Memory B cell (primary cell): ENCODE measurements at regions not wholly inside any gene's neighbourhood (a gene's known extent, or its start where the extent isn't known, plus 50 kb on each side); places are given as distances from the start of the nearest gene placed in this dataset.

Experiments used
- ATAC-seq: fragments of 150-1000 bp; cut with Tn5 transposase; 2 replicates; pipeline ENCODE4 v1.10.0; 2021; ENCODE audit warnings: low read depth, mild to moderate bottlenecking, moderate library complexity
- DNase-seq, 2 donors: peaks; one replicate each; pipeline ENCODE4 v3.0.0; 2022; ENCODE audit warnings: low spot score in 2 of 2
- H3K27ac Mint-ChIP-seq: one replicate; pipeline ENCODE4 v1.8.0; 2022; ENCODE audit warnings: mild to moderate bottlenecking, moderate library complexity, mixed read lengths
- H3K27me3 Mint-ChIP-seq: one replicate; pipeline ENCODE4 v1.8.0; 2022; ENCODE audit warnings: mixed read lengths
- H3K36me3 Mint-ChIP-seq: one replicate; pipeline ENCODE4 v1.8.0; 2022; ENCODE audit warnings: mild to moderate bottlenecking, mixed read lengths
- H3K4me1 Mint-ChIP-seq: one replicate; pipeline ENCODE4 v1.8.0; 2022; ENCODE audit warnings: mixed read lengths
- H3K4me3 Mint-ChIP-seq: one replicate; pipeline ENCODE4 v1.8.0; 2022; ENCODE audit warnings: mild to moderate bottlenecking, moderate library complexity, mixed read lengths
- H3K9me3 Mint-ChIP-seq: one replicate; pipeline ENCODE4 v1.8.0; 2022; ENCODE audit warnings: mixed read lengths

DNA sequence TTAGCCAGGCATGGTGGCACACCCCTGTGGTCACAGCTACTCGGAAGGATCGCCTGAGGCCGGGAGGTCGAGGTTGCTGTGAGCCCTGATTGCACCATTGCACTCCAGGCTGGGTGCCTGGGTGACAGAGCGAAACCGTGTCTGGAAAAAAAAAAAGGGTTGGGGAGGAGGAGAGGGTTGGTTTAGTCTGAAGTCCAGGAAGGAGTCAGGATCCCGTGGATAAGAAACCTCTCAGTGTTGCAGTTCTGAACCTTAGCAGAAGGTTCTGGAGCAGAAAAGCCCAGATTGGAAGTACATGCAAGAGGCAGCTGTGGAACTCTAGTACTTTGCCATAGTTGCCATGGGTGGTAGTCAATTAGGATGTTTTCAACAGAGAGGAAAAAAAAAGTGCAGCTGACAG, 125.2 kb upstream of the CPEB4 start:
- Mint-ChIP-seq H3K27me3 (peaks cover 7% of the 10 kb centered on the region), H3K4me1 (peaks cover 21% of the 10 kb centered on the region), H3K4me3 (no peak overlapping the region), H3K9me3 (no peaks in the 10 kb centered on the region), H3K36me3 (no peaks in the 10 kb centered on the region), H3K27ac (no peak overlapping the region)
- DNase-seq = no peak
- no peak for ATAC-seq

DNA sequence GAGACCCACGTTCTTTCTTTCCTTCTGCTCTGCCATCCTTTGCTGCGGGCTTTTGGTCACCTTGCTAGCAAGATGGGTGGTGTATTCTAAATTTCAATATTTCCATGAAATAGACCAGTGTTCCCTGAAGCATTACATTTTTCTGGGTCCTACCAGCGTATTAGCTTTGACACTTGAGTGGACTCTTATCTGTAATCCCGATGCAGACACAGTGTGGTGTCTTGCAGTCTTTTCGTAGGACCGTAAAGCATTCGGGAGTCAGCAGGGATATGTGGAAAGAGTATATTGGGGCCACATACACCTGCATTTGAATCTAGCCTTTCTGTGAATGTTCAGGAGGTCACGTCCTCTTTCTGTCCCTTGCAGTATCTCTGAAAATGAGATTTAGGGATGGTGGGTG, 124.7 kb upstream of the CPEB4 start:
- Mint-ChIP-seq H3K27ac (no peak overlapping the region), H3K36me3 (no peaks in the 10 kb centered on the region), H3K4me1 (peaks cover 21% of the 10 kb centered on the region), H3K9me3 (no peaks in the 10 kb centered on the region), H3K4me3 (no peak overlapping the region), H3K27me3 (peaks cover 7% of the 10 kb centered on the region)
- DNase-seq (no peak), ATAC-seq (no peak)

DNA sequence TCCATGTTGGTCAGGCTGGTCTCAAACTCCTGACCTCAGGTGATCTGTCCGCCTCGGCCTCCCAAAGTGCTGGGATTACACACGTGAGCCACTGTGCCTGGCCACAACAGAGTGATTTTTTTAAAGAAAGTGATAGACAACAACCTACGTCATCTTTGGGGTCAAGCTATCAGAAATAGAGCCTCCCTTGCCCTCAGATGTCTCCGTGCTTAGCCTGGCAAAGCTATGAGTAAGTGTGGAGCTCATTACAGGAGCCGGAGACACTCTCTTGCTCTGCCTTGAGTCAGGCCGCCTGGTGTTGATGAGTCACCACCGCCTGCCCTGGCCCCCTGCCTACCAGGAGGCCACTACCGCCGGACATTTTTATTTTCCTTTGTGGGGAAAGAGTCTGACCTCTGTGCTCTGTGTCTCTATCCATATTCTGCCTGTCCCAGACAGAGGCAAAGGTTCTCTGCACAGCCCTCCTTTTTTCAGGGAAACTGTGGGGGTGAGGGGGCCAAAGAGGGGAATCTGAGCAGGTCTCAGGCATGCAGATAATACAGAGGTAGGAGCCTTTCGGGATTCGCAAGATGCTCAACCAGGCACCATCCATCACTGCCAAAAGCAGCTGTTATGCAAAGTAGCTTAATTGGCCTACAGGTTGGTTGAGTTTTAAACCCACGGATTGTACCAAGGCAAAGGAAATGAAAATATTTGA, 123.7 kb upstream of the CPEB4 start:
- DNase-seq (no peak), ATAC-seq (peak; percentile 53)
- Mint-ChIP-seq H3K27me3 (peaks cover 7% of the 10 kb centered on the region), H3K9me3 (no peaks in the 10 kb centered on the region), H3K36me3 (no peaks in the 10 kb centered on the region), H3K4me3 (no peak overlapping the region), H3K27ac (no peak overlapping the region), H3K4me1 (peaks cover 23% of the 10 kb centered on the region)

DNA sequence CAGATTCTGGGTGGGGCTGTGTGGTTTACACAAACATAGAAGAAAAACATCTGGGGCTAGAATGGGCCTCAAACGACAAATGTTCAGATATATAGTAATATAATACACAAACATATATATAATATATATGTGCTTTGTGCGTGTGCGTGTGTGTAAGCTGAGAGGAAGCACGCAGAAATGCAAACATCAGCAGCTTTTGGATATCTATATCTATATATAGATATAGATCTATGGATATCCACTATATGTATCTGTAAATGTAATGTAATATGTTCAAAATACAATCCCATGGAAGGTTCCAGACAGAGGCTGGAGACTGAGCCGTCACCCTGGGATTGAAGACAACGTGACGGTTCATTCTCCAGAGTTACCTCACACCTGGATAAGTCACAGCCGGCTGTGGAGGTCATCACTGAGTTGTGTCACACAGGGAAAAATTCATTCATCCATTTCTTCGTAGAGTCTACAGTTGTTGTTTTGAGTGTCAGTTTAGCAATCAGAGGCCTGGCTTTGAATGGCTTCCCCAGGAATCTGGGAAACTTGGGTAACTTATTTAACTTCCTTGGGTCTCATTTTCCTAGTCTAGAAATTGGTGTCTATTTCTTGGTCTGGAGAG, 123.0 kb upstream of the CPEB4 start:
- peaks cover 23% of the 10 kb centered on the region for H3K4me1 Mint-ChIP-seq
- H3K36me3 Mint-ChIP-seq = no peaks in the 10 kb centered on the region
- DNase-seq = no peak
- no peak overlapping the region for H3K27ac Mint-ChIP-seq
- no peak overlapping the region for H3K4me3 Mint-ChIP-seq
- ATAC-seq = no peak
- H3K27me3 Mint-ChIP-seq = peaks cover 7% of the 10 kb centered on the region
- H3K9me3 Mint-ChIP-seq = no peaks in the 10 kb centered on the region

DNA sequence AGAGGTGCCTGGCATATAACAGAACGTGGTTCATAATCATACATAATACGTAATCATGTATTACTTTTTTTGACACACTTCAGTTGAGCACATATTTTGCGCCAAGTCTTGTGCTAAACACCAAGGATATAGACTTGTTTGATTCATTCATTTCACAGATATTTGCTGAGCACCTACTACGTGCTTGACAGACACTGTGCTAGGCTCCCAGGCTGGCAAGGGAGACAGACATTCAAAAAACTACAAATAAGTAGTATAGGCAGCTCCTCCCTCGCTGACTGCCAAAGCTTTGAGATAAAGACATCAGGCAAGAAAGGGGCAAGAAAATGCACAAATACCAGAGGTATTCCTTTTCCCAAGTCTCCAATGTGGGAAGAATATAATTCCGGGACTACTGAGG, 122.5 kb upstream of the CPEB4 start:
- Mint-ChIP-seq H3K36me3 (no peaks in the 10 kb centered on the region), H3K4me3 (no peak overlapping the region), H3K9me3 (no peaks in the 10 kb centered on the region), H3K27me3 (peaks cover 9% of the 10 kb centered on the region), H3K27ac (no peak overlapping the region), H3K4me1 (peaks cover 23% of the 10 kb centered on the region)
- DNase-seq = no peak
- ATAC-seq = no peak

DNA sequence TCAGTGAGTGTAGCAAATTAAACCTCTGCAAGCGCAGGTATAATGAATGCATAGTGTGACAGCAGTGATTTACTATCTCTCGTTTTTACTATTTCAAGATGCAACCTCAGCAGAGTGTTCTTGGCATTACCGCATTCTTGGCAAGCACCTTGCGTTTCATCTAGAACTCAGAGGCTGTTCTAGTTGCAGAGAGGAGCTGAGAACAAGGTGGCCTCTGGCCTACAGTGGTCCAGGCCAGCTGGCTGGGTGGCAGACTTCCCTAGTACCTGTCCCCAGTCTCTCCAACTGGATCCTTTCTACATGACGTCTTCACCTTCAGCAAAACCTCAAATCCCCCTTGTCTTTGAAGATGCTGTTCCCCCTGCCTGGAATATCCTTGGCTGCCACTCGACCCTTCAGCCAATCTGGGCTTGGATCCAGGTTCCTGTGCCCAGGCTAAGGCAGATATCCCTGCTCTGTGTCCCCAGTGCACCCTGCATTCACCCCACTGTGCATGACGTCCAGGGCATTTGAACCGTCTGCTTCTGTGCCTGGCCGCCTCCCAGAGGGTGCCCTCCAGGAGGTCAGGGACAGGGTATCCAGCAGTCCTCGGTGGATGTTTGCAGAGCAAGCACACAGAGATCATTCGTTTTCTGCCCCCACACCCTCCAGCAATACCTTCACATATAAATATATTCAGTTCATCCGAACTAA, 120.4 kb upstream of the CPEB4 start:
- Mint-ChIP-seq H3K9me3 (no peaks in the 10 kb centered on the region), H3K27ac (no peak overlapping the region), H3K36me3 (no peaks in the 10 kb centered on the region), H3K27me3 (peaks cover 5% of the 10 kb centered on the region), H3K4me3 (no peak overlapping the region), H3K4me1 (peaks cover 17% of the 10 kb centered on the region)
- no peak for DNase-seq
- ATAC-seq = no peak

DNA sequence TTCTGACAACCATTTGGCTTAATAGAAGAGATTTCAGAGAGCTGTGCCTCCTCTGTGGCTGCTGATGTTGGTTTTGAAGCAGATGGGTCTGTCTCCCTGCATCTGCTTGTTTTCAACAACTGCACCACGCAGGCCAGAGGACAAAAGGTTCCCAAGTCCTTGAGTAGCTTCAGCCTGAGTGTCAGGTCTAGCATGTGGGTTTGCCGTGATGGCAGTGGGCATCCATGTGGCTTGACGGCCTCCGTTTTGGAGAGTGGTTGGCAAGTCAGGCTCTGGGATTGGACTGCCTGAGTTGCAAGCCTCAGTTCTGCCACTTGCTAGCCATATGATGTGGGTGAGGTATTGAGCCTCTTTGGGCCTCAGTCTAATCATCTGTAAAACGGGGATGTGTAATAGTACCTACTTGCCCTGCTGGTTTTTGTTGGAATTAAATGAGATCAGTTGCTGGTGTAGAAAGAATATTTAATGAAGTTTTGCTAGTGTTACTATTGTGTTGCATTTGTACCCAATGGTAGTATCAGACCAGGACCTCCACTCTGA, 119.8 kb upstream of the CPEB4 start:
- no peak overlapping the region for H3K27ac Mint-ChIP-seq
- H3K9me3 Mint-ChIP-seq = no peaks in the 10 kb centered on the region
- no peak overlapping the region for H3K4me3 Mint-ChIP-seq
- H3K27me3 Mint-ChIP-seq = peaks cover 5% of the 10 kb centered on the region
- ATAC-seq (no peak), DNase-seq (no peak)
- peaks cover 17% of the 10 kb centered on the region for H3K4me1 Mint-ChIP-seq
- no peaks in the 10 kb centered on the region for H3K36me3 Mint-ChIP-seq

DNA sequence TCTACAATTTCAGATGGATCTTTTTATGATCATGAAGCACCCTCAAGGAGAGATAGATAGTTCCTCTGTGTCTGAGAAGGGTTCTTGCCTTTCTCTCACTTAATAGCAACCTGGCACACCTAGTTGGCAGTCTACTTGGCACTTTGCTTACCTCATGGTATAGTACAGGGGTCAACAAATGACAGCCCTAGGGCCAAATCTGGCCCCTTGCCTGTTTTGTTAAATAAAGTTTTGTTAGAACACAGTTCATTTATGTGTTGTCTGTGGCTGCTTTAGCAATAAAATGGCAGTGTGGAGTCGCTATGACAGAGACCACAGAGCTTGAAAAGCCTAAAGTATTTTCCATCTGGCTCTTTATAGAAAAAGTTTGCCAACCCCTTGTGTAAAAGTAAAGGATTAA, 119.3 kb upstream of the CPEB4 start:
- ATAC-seq = no peak
- H3K4me3 Mint-ChIP-seq = no peak overlapping the region
- peaks cover 5% of the 10 kb centered on the region for H3K27me3 Mint-ChIP-seq
- no peak for DNase-seq
- no peak overlapping the region for H3K27ac Mint-ChIP-seq
- peaks cover 17% of the 10 kb centered on the region for H3K4me1 Mint-ChIP-seq
- no peaks in the 10 kb centered on the region for H3K9me3 Mint-ChIP-seq
- H3K36me3 Mint-ChIP-seq = no peaks in the 10 kb centered on the region

DNA sequence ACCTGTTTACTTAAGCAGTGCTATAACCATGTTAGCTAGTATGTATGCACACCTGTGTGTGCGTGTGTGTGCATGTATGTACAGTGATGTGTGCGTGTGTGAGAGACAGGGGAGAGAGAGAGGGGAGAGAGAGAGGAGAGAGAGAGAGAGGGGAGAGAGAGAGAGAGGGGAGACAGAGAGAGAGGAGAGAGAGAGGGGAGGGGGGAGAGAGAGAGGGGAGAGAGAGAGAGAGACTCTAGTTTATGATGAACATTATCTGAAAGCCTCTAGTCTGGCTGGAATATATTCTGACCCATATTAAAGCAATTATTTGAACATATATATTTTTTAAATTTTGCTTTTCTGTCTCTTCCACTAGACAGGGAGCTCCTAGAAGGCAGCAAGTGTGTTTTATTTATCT, 117.5 kb upstream of the CPEB4 start:
- peaks cover 5% of the 10 kb centered on the region for H3K27me3 Mint-ChIP-seq
- H3K9me3 Mint-ChIP-seq = no peaks in the 10 kb centered on the region
- peaks cover 11% of the 10 kb centered on the region for H3K4me1 Mint-ChIP-seq
- H3K27ac Mint-ChIP-seq = no peak overlapping the region
- no peak overlapping the region for H3K4me3 Mint-ChIP-seq
- no peaks in the 10 kb centered on the region for H3K36me3 Mint-ChIP-seq
- ATAC-seq (no peak), DNase-seq (no peak)

DNA sequence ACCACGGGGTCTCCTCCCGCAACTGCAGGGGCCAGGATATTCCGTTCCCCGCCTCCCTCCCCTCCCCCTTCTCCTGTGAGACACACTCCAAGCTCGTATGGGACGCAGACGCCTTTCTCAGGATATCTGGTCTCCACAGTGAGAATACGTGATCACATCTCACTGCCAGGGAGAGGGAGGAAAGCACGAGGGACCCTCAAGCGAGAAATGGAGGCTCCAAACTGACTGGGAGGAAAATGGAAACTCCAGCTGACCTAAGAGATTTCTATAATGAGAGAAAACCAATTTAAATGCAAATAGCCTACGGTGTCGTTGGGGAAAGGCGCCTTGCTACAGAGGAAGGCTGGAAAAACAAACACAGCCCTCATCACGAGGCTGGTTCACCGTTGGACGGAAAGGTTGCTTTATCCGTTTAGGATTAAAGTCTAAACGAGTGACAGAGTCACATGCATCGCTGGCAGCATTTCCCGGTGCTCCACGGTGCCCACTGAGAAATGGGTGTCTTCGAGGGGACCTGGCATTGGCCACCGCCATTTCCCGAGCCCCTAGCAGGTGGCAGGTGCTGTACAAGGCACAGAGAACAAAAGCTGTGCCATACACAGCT, 116.9 kb upstream of the CPEB4 start:
- H3K4me1 Mint-ChIP-seq = peaks cover 10% of the 10 kb centered on the region
- no peaks in the 10 kb centered on the region for H3K9me3 Mint-ChIP-seq
- peaks cover 2% of the 10 kb centered on the region for H3K27me3 Mint-ChIP-seq
- H3K27ac Mint-ChIP-seq = no peak overlapping the region
- ATAC-seq (no peak), DNase-seq (no peak)
- H3K36me3 Mint-ChIP-seq = no peaks in the 10 kb centered on the region
- H3K4me3 Mint-ChIP-seq = no peak overlapping the region

DNA sequence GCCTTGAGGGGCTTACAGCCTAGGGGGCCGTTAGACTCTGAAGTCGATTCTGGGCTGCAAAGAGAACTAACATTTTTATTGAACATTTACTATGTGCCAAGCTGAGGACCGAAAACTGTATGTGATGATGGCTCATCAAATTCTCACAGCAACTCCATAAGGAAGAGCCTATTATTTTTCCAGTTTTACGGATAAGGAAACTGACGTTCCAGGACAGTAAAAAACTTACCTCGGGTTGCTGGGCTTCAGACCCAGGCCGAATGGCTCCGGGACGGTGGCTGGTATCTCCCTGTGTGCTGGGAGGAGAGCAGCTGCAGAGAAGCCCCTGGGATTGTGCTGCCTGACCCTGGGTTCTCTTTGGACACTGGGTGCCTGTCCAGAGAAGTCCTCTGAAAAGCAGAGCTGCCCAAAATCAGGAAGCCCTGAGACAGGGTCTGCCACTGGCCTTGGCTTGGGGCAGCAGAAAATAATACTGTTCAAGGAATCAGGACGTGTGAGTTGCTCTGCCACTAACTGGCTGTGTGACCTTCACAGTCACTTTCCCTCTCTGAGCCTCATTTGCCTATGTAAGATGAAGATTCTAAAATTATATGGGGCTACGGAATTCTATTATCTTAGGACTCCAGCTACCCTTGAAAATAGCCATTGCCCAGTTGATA, 116.3 kb upstream of the CPEB4 start:
- DNase-seq = no peak
- no peak overlapping the region for H3K27ac Mint-ChIP-seq

DNA sequence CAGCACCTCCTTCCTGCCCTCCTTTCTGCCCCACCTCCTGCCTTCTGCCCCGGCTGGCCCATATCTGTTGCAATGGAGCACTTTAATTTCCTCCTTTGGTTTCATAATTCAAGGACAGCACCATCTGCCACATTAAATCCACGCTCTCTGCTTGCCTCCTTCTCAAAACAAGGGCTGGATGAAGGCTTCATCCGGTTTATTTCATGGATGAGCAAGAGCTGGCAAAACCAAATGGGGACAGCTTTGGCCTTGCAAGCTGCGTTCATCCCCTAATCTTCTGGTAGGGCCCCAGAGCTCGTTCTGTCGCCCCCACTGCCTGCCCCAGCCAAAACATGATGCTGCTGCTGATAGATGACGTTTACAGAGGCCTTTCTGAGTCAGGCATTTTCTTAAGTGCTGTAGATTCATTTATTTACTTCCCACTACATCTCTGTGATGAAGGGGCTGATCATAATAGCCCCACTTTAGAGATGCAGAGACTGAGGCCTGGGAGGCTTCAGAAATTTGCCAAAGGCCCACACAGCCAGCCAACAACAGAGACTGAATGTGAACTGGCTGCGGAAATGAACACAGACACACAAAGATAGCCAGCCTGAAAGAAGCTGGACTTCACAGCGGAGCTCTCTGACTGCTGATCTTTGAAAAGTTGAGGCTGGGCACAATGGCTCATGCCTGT, 115.6 kb upstream of the CPEB4 start:
- Mint-ChIP-seq H3K9me3 (no peaks in the 10 kb centered on the region), H3K4me3 (no peak overlapping the region), H3K4me1 (peaks cover 10% of the 10 kb centered on the region), H3K27me3 (peaks cover 2% of the 10 kb centered on the region), H3K27ac (no peak overlapping the region), H3K36me3 (no peaks in the 10 kb centered on the region)
- ATAC-seq (no peak), DNase-seq (no peak)

More for the DNA sequence above, 116.3 kb upstream of the CPEB4 start:
- Mint-ChIP-seq H3K27me3 (peaks cover 2% of the 10 kb centered on the region), H3K4me1 (peaks cover 9% of the 10 kb centered on the region), H3K36me3 (no peaks in the 10 kb centered on the region), H3K9me3 (no peaks in the 10 kb centered on the region), H3K4me3 (no peak overlapping the region)
- ATAC-seq = no peak

DNA sequence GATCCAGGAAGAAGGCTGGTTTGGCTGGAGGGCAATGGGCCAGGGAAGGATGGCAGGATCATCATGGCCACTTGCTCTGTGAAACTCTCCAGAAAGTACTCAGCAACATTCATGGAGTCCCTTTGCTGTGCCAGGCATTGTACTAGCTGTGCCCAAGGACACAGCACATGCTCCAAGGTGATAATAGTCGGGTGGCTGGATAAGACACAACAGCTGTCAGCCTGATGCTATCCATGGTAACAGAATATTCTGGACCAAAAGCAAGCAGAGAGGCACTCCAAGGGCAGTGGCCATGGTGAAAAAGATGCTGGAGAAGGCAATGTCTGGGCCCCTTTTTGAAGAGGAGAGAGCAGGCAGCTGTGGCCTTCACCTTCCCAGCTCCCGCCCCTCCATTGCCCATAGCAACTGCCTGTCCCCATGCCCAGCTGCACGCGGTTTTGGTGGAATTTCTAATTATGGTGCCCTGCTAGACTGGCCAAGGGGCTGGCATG, 113.8 kb upstream of the CPEB4 start:
- peaks cover 2% of the 10 kb centered on the region for H3K27me3 Mint-ChIP-seq
- no peak for DNase-seq
- H3K9me3 Mint-ChIP-seq = no peaks in the 10 kb centered on the region
- no peaks in the 10 kb centered on the region for H3K36me3 Mint-ChIP-seq
- H3K27ac Mint-ChIP-seq = no peak overlapping the region
- H3K4me1 Mint-ChIP-seq = peaks cover 21% of the 10 kb centered on the region
- no peak overlapping the region for H3K4me3 Mint-ChIP-seq
- ATAC-seq = no peak
